GM18858 (cell line): ENCODE measurements at regions not wholly inside any gene's neighbourhood (a gene's known extent, or its start where the extent isn't known, plus 50 kb on each side); places are given as distances from the start of the nearest gene placed in this dataset.
"Not testable (repeated sequence)": the region's sequence is repeated elsewhere in the genome, so short reads cannot be mapped to it uniquely, and the experiment has no call there.

Source experiments
- ATAC-seq: cut with Tn5 transposase; IDR thresholded peaks from one replicate; pipeline ENCODE4 v1.9.1; 2021; ENCODE audit not compliant: unreplicated experiment

GRCh38 chr1:196091397-196092135 is 516.7 kb downstream of the KCNT2 start:
- no peak for ATAC-seq

- no peak for ATAC-seq
These were observed 518.0 kb downstream of the KCNT2 start for GRCh38 chr1:196090226-196090625.

- ATAC-seq, result no peak
These were observed 519.7 kb downstream of the KCNT2 start for GRCh38 chr1:196088541-196088940.

GRCh38 chr1:196078691-196079090 is 529.5 kb downstream of the KCNT2 start:
- ATAC-seq, result no peak

- ATAC-seq, result no peak
These were observed 532.6 kb downstream of the KCNT2 start for GRCh38 chr1:196075621-196076020.

- no peak for ATAC-seq
These were observed 534.1 kb downstream of the KCNT2 start for GRCh38 chr1:196074182-196074581.

GRCh38 chr1:196071447-196071846 is 536.8 kb downstream of the KCNT2 start:
- ATAC-seq, result no peak

GRCh38 chr1:196070940-196071339 is 537.3 kb downstream of the KCNT2 start:
- ATAC-seq, result no peak

GRCh38 chr1:196063952-196064351 is 544.3 kb downstream of the KCNT2 start:
- ATAC-seq, result no peak

- ATAC-seq, result no peak
These were observed 544.9 kb downstream of the KCNT2 start for GRCh38 chr1:196063294-196063693.

GRCh38 chr1:196060539-196060938 is 547.7 kb downstream of the KCNT2 start:
- ATAC-seq, result no peak

GRCh38 chr1:196059210-196059609 is 549.0 kb downstream of the KCNT2 start:
- ATAC-seq, result no peak

GRCh38 chr1:196056966-196057365 is 551.3 kb downstream of the KCNT2 start:
- no peak for ATAC-seq

GRCh38 chr1:196049407-196049806 is 558.8 kb downstream of the KCNT2 start:
- ATAC-seq, result no peak

- ATAC-seq, result no peak
These were observed 565.0 kb downstream of the KCNT2 start for GRCh38 chr1:196043268-196043667.

- ATAC-seq, result no peak
These were observed 574.0 kb downstream of the KCNT2 start for GRCh38 chr1:196034080-196034706.

GRCh38 chr1:196031387-196031786 is 576.9 kb downstream of the KCNT2 start:
- not testable (repeated sequence) for ATAC-seq

- no peak for ATAC-seq
These were observed 577.8 kb downstream of the KCNT2 start for GRCh38 chr1:196030455-196030854.

- no peak for ATAC-seq
These were observed 578.8 kb downstream of the KCNT2 start for GRCh38 chr1:196029410-196029809.

GRCh38 chr1:196027127-196027526 is 581.1 kb downstream of the KCNT2 start:
- no peak for ATAC-seq

GRCh38 chr1:196021174-196021573 is 587.1 kb downstream of the KCNT2 start:
- not testable (repeated sequence) for ATAC-seq

- ATAC-seq, result no peak
These were observed 598.9 kb downstream of the KCNT2 start for GRCh38 chr1:196009362-196009761.

- ATAC-seq, result no peak
These were observed 600.5 kb downstream of the KCNT2 start for GRCh38 chr1:196007763-196008162.
